ENCODE measurements at regions not wholly inside any gene's neighbourhood (a gene's known extent, or its start where the extent isn't known, plus 50 kb on each side); places are given as distances from the start of the nearest gene placed in this dataset.
"Not testable (repeated sequence)": the region's sequence is repeated elsewhere in the genome, so short reads cannot be mapped to it uniquely, and the experiment has no call there.

GRCh38 chr16:63695347-63695746 is 1426.5 kb downstream of the CDH11 start:
- no peak for DNase-seq (ENCODE audit: low spot score)

GRCh38 chr16:63690961-63691360 is 1430.9 kb downstream of the CDH11 start:
- DNase-seq (ENCODE audit: low spot score): no peak

GRCh38 chr16:63690267-63690666 is 1431.6 kb downstream of the CDH11 start:
- DNase-seq (ENCODE audit: low spot score): no peak

GRCh38 chr16:63689068-63689467 is 1432.8 kb downstream of the CDH11 start:
- no peak for DNase-seq (ENCODE audit: low spot score)

GRCh38 chr16:63684149-63685101 is 1437.4 kb downstream of the CDH11 start:
- no peak for DNase-seq (ENCODE audit: low spot score)

- DNase-seq (ENCODE audit: low spot score): no peak
Observed at GRCh38 chr16:63682844-63683243, 1439.0 kb downstream of the CDH11 start.

GRCh38 chr16:63672493-63672892 is 1449.4 kb downstream of the CDH11 start:
- DNase-seq (ENCODE audit: low spot score): no peak

GRCh38 chr16:63663155-63663554 is 1458.7 kb downstream of the CDH11 start:
- no peak for DNase-seq (ENCODE audit: low spot score)

GRCh38 chr16:63655846-63656245 is 1466.0 kb downstream of the CDH11 start:
- no peak for DNase-seq (ENCODE audit: low spot score)

- no peak for DNase-seq (ENCODE audit: low spot score)
Observed at GRCh38 chr16:63653044-63653839, 1468.6 kb downstream of the CDH11 start.

- DNase-seq (ENCODE audit: low spot score): no peak
Observed at GRCh38 chr16:63652091-63652490, 1469.8 kb downstream of the CDH11 start.

GRCh38 chr16:63650550-63650949 is 1471.3 kb downstream of the CDH11 start:
- no peak for DNase-seq (ENCODE audit: low spot score)

GRCh38 chr16:63633706-63634445 is 1488.0 kb downstream of the CDH11 start:
- not testable (repeated sequence) for DNase-seq (ENCODE audit: low spot score)

GRCh38 chr16:63629272-63629671 is 1492.6 kb downstream of the CDH11 start:
- no peak for DNase-seq (ENCODE audit: low spot score)

- DNase-seq (ENCODE audit: low spot score): no peak
Observed at GRCh38 chr16:63628812-63629211, 1493.1 kb downstream of the CDH11 start.

- no peak for DNase-seq (ENCODE audit: low spot score)
Observed at GRCh38 chr16:63625126-63625525, 1496.7 kb downstream of the CDH11 start.

GRCh38 chr16:63623551-63624039 is 1498.3 kb downstream of the CDH11 start:
- DNase-seq (ENCODE audit: low spot score): no peak

GRCh38 chr16:63618896-63619485 is 1502.9 kb downstream of the CDH11 start:
- no peak for DNase-seq (ENCODE audit: low spot score)

- DNase-seq (ENCODE audit: low spot score): no peak
Observed at GRCh38 chr16:63617990-63618763, 1503.7 kb downstream of the CDH11 start.

- no peak for DNase-seq (ENCODE audit: low spot score)
Observed at GRCh38 chr16:63617047-63617989, 1504.5 kb downstream of the CDH11 start.

Measured in AG08396 (cell line).